ENCODE measurements at regions not wholly inside any gene's neighbourhood (a gene's known extent, or its start where the extent isn't known, plus 50 kb on each side); places are given as distances from the start of the nearest gene placed in this dataset.
"Not testable (repeated sequence)": the region's sequence is repeated elsewhere in the genome, so short reads cannot be mapped to it uniquely, and the experiment has no call there.

GRCh38 chr12:87381742-87382141, 647.5 kb downstream of the C12orf50 start:
- H3K9me3 ChIP-seq: no peaks in the 10 kb centered on the region
- no peak for DNase-seq
- H3K27me3 ChIP-seq: no peaks in the 10 kb centered on the region
- no peaks in the 10 kb centered on the region for H3K36me3 ChIP-seq
- no peak overlapping the region for H3K4me3 ChIP-seq

DNA sequence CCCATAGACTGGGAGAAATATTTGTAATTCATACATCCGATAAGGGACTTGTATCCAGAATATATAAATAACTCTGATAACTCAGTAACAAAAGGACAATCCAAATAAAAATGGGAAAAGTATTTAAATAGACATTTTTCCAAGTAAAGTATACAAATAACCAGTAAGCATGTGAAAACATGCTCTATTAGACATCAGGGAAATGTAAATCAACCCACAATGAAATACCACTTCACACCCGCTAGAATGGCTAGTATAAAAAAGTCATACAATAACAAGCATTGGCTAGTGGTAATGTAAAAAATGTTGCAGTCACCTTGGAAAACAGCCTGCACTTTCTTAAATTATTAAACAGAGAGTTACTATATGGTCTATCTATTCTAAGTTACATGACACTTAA, 650.7 kb downstream of the C12orf50 start:
- no peaks in the 10 kb centered on the region for H3K36me3 ChIP-seq
- DNase-seq: no peak
- no peaks in the 10 kb centered on the region for H3K27me3 ChIP-seq
- peaks cover 5% of the 10 kb centered on the region for H3K9me3 ChIP-seq
- no peak overlapping the region for H3K4me3 ChIP-seq

DNA sequence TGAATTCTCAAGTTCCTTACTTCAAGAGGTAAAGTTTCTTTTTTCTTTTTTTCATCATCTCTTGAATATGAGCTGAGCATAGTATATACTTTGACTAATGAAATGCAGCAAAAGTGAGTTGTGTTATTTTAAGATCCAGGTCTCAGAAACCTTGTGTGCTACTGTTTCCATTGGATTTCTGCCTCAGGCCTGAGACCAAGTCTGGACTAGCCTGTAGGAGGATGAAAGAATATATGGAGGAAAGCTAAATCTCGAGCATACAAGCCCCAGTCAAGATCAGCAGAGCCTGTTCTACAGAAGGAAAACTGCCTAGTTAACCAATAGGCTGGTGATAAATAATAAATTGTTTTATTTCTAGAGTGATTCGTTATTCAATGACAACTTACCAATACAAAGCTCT, 652.5 kb downstream of the C12orf50 start:
- Histone ChIP-seq H3K27me3 (no peaks in the 10 kb centered on the region), H3K9me3 (peaks cover 5% of the 10 kb centered on the region), H3K4me3 (no peak overlapping the region), H3K36me3 (no peaks in the 10 kb centered on the region)
- no peak for DNase-seq

GRCh38 chr12:87369161-87369560, 660.0 kb downstream of the C12orf50 start:
- peaks cover 3% of the 10 kb centered on the region for H3K9me3 ChIP-seq
- DNase-seq: no peak
- H3K36me3 ChIP-seq: no peaks in the 10 kb centered on the region
- no peaks in the 10 kb centered on the region for H3K27me3 ChIP-seq
- no peak overlapping the region for H3K4me3 ChIP-seq

DNA sequence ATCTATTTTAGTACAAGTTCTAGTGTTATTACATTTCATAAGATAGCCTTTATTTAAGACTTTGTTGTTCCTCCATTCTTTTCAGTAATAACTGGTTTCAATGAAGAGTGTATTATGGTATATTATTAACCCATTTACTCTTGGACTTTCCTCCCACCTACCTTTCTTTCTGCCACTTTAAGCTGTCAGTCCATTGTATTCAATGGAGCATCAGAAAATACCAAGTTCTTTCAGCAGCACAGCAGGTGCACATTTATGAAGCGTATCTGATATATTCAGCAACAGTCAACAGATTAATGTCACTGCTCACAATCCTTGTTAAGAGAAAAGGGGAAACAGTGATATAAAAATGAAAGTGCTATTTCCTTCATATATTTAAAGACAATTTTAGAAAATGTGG, 660.9 kb downstream of the C12orf50 start:
- H3K27me3 ChIP-seq: no peaks in the 10 kb centered on the region
- no peaks in the 10 kb centered on the region for H3K36me3 ChIP-seq
- no peaks in the 10 kb centered on the region for H3K9me3 ChIP-seq
- H3K4me3 ChIP-seq: no peak overlapping the region
- no peak for DNase-seq

- no peaks in the 10 kb centered on the region for H3K27me3 ChIP-seq
- H3K4me3 ChIP-seq: no peak overlapping the region
- no peaks in the 10 kb centered on the region for H3K36me3 ChIP-seq
- DNase-seq: no peak
- H3K9me3 ChIP-seq: no peaks in the 10 kb centered on the region
Observed at GRCh38 chr12:87365423-87365822, 663.8 kb downstream of the C12orf50 start.

DNA sequence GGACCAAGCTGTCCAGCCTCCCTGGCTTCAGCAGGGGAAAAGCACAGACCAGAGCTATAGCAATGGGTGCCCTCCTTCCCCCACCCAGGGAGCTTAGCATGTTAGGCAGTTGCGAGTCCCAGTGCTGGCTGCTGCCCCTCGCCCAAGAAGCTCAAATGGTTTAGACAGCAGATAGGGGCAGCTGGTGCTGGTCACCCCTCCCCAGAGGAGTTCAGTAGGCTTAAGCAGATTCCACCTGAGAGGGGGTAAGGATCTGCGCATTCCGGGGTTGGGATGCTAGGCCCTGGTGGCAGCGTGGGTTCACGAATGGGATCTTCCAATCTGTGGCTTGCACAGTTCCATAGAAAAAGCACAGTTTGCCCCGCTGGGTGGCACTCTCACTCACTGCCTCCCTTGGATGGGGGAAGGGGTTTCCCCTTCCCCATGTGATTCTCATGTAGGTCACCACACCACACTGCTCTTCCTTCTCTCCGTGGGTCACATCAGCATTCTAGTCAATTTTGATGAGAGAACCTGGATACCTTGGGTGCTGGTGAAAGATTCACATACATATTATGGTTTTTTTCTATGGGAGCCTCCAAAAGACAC, 665.6 kb downstream of the C12orf50 start:
- Histone ChIP-seq H3K9me3 (no peaks in the 10 kb centered on the region), H3K27me3 (no peaks in the 10 kb centered on the region), H3K36me3 (no peaks in the 10 kb centered on the region), H3K4me3 (no peak overlapping the region)
- DNase-seq: no peak

GRCh38 chr12:87349681-87350080, 679.5 kb downstream of the C12orf50 start:
- no peak for DNase-seq
- Histone ChIP-seq H3K27me3 (no peaks in the 10 kb centered on the region), H3K4me3 (no peak overlapping the region), H3K36me3 (no peaks in the 10 kb centered on the region), H3K9me3 (no peaks in the 10 kb centered on the region)

- Histone ChIP-seq H3K36me3 (no peaks in the 10 kb centered on the region), H3K27me3 (no peaks in the 10 kb centered on the region), H3K9me3 (no peaks in the 10 kb centered on the region), H3K4me3 (no peak overlapping the region)
- no peak for DNase-seq
Observed at GRCh38 chr12:87348071-87348470, 681.1 kb downstream of the C12orf50 start.

DNA sequence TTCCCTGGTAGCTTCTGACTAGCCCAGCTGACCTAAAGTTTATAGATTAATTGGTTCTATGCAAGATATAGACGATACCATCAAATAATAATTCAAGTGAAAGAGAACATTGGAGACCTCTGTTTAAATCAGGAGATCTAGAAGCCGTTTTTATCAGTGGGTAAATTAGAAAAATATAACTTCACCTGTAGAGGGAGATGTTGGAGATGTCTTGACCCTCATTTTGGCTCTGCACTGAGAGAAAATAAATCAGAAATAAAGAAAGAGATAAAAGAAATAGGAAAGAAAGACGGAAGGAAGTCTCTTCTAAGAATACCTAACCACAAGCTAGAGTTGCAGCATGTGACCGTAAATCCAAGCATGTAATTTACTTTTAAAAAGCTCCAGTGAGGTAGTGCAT, 684.5 kb downstream of the C12orf50 start:
- Histone ChIP-seq H3K9me3 (no peaks in the 10 kb centered on the region), H3K27me3 (no peaks in the 10 kb centered on the region), H3K4me3 (no peak overlapping the region), H3K36me3 (no peaks in the 10 kb centered on the region)
- no peak for DNase-seq

GRCh38 chr12:87338681-87339080, 690.5 kb downstream of the C12orf50 start:
- no peak for DNase-seq
- H3K4me3 ChIP-seq: no peak overlapping the region
- no peaks in the 10 kb centered on the region for H3K9me3 ChIP-seq
- H3K36me3 ChIP-seq: no peaks in the 10 kb centered on the region
- H3K27me3 ChIP-seq: no peaks in the 10 kb centered on the region

DNA sequence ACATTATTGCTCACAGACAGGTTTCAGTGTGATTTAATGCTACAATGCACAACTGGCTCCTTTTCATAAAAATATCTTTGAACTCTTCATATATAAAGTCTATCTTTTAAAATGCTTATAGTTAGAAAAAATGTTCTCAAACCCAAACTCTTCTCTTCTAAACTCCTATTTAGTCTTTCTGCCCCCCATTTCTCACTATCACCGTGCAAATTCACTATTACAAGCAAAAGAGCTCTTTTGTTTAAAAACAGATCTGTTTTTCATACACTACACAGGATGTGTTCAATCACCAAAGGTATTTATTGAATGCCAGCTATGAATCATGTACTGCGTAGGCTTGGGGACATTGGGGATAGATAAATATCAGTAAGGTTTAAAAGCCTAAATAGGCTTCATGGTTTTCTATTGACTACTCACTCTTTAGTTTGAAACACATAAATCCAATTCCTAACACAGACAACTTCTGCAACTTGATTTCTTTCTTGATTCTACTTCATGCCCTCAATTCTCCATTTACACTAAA, 692.3 kb downstream of the C12orf50 start:
- DNase-seq: no peak
- Histone ChIP-seq H3K36me3 (no peaks in the 10 kb centered on the region), H3K27me3 (no peaks in the 10 kb centered on the region), H3K4me3 (no peak overlapping the region), H3K9me3 (no peaks in the 10 kb centered on the region)

DNA sequence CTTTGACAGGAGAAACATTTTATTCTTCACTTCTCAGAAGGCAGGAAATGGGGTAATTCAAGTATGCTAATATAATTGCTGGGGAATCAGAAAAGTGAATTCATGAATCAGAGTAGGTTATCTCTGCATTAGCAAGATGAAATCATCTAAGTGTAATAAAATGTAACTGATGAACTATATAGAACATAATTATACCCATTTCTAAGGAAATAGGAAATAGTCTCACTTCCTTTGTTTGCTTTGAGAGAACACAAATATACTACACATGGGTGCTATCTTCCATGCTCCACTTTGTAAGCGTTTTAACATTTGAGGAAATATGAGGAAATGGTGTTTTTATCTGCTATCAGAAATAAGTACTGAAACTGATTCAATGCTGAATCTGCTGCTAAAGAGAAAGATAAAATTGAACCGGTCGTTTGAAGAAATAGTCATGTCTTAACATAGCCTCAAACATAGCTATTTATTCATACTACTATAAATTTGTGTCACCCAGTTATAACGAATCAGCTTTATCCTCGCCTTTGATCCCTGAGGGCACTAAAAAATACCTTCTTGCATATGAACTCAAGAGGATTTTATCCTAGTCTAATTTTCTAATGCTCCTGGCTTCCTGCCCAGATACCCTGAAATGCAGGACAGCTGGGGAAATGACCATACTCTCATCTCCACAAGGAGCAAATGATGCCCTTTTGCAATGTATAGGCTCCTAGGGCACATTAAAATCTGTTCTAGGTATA, 696.0 kb downstream of the C12orf50 start:
- H3K4me3 ChIP-seq: no peak overlapping the region
- no peaks in the 10 kb centered on the region for H3K27me3 ChIP-seq
- DNase-seq: no peak
- H3K36me3 ChIP-seq: no peaks in the 10 kb centered on the region
- H3K9me3 ChIP-seq: no peaks in the 10 kb centered on the region

DNA sequence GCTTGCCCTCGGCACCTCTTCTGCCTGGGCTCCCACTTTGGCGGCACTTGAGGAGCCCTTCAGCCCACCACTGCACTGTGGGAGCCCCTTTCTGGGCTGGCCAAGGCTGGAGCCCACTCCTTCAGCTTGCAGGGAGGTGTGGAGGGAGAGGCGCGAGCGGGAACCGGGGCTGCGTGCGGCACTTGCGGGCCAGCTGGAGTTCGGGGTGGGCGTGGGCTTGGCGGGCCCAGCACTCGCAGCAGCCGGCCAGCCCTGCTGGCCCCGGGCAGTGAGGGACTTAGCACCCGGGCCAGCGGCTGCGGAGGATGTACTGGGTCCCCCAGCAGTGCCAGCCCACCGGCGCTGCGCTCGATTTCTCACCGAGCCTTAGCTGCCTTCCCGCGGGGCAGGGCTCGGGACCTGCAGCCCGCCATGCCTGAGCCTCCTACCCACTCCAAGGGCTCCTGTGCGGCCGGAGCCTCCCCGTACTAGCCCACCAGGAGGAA, 699.1 kb downstream of the C12orf50 start:
- not testable (repeated sequence) for H3K9me3 ChIP-seq, H3K27me3 ChIP-seq, H3K4me3 ChIP-seq, H3K36me3 ChIP-seq, DNase-seq

GRCh38 chr12:87329076-87329863, 699.9 kb downstream of the C12orf50 start:
- no peaks in the 10 kb centered on the region for H3K27me3 ChIP-seq
- no peaks in the 10 kb centered on the region for H3K36me3 ChIP-seq
- DNase-seq: no peak
- no peak overlapping the region for H3K4me3 ChIP-seq
- H3K9me3 ChIP-seq: no peaks in the 10 kb centered on the region

DNA sequence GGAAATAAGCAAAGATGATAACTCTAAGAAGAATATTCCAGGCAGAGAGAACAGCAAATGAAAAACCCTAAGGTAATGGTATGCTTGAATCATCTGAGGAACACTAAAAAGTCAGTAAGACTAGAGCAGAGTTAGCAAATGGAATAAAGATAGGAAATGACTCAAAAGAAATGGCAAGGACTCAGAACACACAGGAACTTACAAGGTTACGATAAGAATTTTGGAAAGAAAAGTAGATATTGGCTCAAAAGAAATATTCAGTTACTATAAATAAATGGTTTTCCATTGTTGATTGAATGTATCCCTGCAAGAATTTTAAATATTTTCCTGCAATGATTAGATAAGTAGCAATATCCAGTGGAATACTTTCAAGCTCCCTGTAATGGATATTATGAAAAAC, 705.8 kb downstream of the C12orf50 start:
- no peaks in the 10 kb centered on the region for H3K27me3 ChIP-seq
- H3K4me3 ChIP-seq: no peak overlapping the region
- no peak for DNase-seq

GRCh38 chr12:87320724-87321123, 708.5 kb downstream of the C12orf50 start:
- H3K27me3 ChIP-seq: no peaks in the 10 kb centered on the region
- no peak overlapping the region for H3K4me3 ChIP-seq
- 0 out of 2 replicates have a peak, but pooled peaks cover 3% of the 10 kb centered on the region for H3K9me3 ChIP-seq
- no peak for DNase-seq
- no peaks in the 10 kb centered on the region for H3K36me3 ChIP-seq

More for the DNA sequence above, 705.8 kb downstream of the C12orf50 start:
- H3K9me3 ChIP-seq: 0 out of 2 replicates have a peak, but pooled peaks cover 3% of the 10 kb centered on the region
- H3K36me3 ChIP-seq: no peaks in the 10 kb centered on the region

All from MG63 (cell line).